Sigmoid colon (tissue), 6 donors: ENCODE measurements at regions not wholly inside any gene's neighbourhood (a gene's known extent, or its start where the extent isn't known, plus 50 kb on each side); places are given as distances from the start of the nearest gene placed in this dataset.

Experiments used
- DNase-seq: peaks from one replicate; pipeline ENCODE4 v3.0.0-alpha.2; 2019
- H3K27ac ChIP-seq, 4 donors: fragments of 200-600 bp; sonication (generic); one replicate each; pipeline ENCODE4 v1.5.1; 2016 to 2019; ENCODE audit warnings: mild to moderate bottlenecking in 1 of 4
- H3K27me3 ChIP-seq, 3 donors: fragments of 200-600 bp; sonication (generic); one replicate each; pipeline ENCODE4 v1.5.1; 2019; ENCODE audit warnings: mild to moderate bottlenecking in 1 of 3
- H3K36me3 ChIP-seq, 4 donors: fragments of 200-600 bp; sonication (generic); one replicate each; pipeline ENCODE4 v1.5.1; 2016 to 2019
- H3K4me1 ChIP-seq, 4 donors: fragments of 200-600 bp; sonication (generic); one replicate each; pipeline ENCODE4 v1.5.1; 2017 to 2019
- H3K4me3 ChIP-seq, 4 donors: fragments of 200-600 bp; sonication (generic); one replicate each; pipeline ENCODE4 v1.5.1; 2017 to 2019; ENCODE audit warnings: mild to moderate bottlenecking in 2 of 4, moderate library complexity in 1 of 4
- H3K9me3 ChIP-seq, 4 donors: fragments of 200-600 bp in 3 of 4; sonication (generic) in 3 of 4; one replicate each; pipeline versions ENCODE4 v1.5.1 to v1.6.1; 2013 to 2019
- EP300 ChIP-seq, 4 donors: sonication (generic); formaldehyde crosslinking; IDR thresholded peaks; one replicate each; pipeline ENCODE4 v1.6.1; 2017; ENCODE audit warnings: antibody characterized with exemption in 4 of 4
- POLR2A ChIP-seq, 2 donors: fragments of 450-650 bp; IDR thresholded peaks; one replicate each; pipeline ENCODE4 v1.6.1; 2016; ENCODE audit warnings: antibody characterized with exemption in 2 of 2, mild to moderate bottlenecking in 2 of 2, moderate library complexity in 2 of 2
- POLR2AphosphoS5 ChIP-seq, 4 donors: sonication (generic); formaldehyde crosslinking; IDR thresholded peaks; one replicate each; pipeline ENCODE4 v1.6.1; 2017; ENCODE audit warnings: antibody characterized with exemption in 4 of 4
- WGBS, 2 donors: extraction: QIAGEN DNeasy Blood & Tissue Kit; methylation state at CpG; one replicate each; pipeline ENCODE4 v1.1.7; 2013; 5-methylcytosine and 5-hydroxymethylcytosine counted together
- intact Hi-C: fragments of 100-400 bp; cut with DNase I; formaldehyde crosslinking; loops from one replicate; pipeline ENCODE4 v1.15.1; 2023
- TF ChIP-seq, protein P1 (sequence below), 4 experiments: fragments of 450-650 bp in 3 of 4; fragments of 200-600 bp in 1 of 4; IDR thresholded peaks; one replicate each; pipeline ENCODE4 v1.5.1; 2016 to 2019; ENCODE audit warnings: antibody characterized with exemption in 4 of 4, mild to moderate bottlenecking in 3 of 4, moderate library complexity in 2 of 4
- donor health status: healthy with polysubstance abuse.
- donor health status: healthy.

DNA sequence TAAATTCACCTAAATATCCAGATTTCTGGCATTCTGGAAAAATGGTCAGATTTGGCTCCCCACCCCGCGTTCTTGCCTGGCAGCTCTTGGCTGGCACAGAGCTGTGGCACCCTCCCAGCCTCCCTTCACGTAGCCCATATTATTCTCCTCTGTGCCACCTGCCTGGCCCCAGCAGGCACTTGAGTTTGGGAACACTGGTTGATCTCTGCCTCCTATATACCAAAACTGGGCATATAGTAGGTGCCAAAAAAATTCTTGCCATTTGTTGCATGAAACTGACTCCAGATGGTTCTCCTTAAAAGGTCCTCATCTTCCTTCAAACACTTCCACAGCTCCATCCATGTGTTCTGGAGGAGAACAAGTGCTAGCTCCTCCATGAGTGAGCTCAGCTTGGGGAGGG lies 167.0 kb downstream of the RPS24 start:
- TF ChIP-seq, protein P1, sequence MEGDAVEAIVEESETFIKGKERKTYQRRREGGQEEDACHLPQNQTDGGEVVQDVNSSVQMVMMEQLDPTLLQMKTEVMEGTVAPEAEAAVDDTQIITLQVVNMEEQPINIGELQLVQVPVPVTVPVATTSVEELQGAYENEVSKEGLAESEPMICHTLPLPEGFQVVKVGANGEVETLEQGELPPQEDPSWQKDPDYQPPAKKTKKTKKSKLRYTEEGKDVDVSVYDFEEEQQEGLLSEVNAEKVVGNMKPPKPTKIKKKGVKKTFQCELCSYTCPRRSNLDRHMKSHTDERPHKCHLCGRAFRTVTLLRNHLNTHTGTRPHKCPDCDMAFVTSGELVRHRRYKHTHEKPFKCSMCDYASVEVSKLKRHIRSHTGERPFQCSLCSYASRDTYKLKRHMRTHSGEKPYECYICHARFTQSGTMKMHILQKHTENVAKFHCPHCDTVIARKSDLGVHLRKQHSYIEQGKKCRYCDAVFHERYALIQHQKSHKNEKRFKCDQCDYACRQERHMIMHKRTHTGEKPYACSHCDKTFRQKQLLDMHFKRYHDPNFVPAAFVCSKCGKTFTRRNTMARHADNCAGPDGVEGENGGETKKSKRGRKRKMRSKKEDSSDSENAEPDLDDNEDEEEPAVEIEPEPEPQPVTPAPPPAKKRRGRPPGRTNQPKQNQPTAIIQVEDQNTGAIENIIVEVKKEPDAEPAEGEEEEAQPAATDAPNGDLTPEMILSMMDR (IDR thresholded peaks at IDR 0.05), result no peak
- TF ChIP-seq POLR2A (IDR thresholded peaks at IDR 0.05) (no peak), POLR2AphosphoS5 (IDR thresholded peaks at IDR 0.05) (no peak), EP300 (IDR thresholded peaks at IDR 0.05) (no peak)
- 91 to 94% methylated on average over 3 of the region's 3 CpGs for WGBS, 2 donors
- intact Hi-C loops, result no loop called here
- H3K9me3 ChIP-seq, result no peaks in the 10 kb centered on the region
- H3K36me3 ChIP-seq, result no peaks in the 10 kb centered on the region
- no peak overlapping the region for H3K4me3 ChIP-seq
- DNase-seq, result no peak
- H3K27me3 ChIP-seq, result no peaks in the 10 kb centered on the region
- H3K27ac ChIP-seq, result no peak overlapping the region
- no peaks in the 10 kb centered on the region for H3K4me1 ChIP-seq

DNA sequence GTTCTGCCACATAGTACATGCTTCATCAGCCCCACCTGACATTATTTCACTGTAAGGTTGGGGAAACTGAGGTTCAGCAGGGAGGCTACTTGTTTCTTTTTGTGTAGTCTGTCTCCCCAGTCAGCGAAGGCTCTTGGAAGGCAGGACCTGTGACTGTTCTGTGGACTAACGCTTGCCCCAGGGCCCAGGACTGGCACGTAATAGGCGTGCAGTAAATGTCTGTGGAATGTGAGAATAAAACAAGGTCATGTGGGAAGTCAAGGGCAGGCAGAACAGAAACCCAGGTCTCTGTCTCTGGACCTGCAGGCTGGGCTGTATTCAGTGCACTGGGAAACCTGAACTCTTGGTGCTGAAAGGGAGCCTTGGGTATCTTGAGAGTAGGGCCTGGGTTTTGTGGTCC lies 168.7 kb downstream of the RPS24 start:
- Histone ChIP-seq H3K4me1 (no peaks in the 10 kb centered on the region), H3K4me3 (no peak overlapping the region), H3K36me3 (no peaks in the 10 kb centered on the region), H3K27me3 (no peaks in the 10 kb centered on the region), H3K27ac (no peak overlapping the region), H3K9me3 (no peaks in the 10 kb centered on the region)
- TF ChIP-seq EP300 (IDR thresholded peaks at IDR 0.05) (no peak), POLR2A (IDR thresholded peaks at IDR 0.05) (no peak), POLR2AphosphoS5 (IDR thresholded peaks at IDR 0.05) (no peak)
- TF ChIP-seq, protein P1 (IDR thresholded peaks at IDR 0.05), result no peak
- intact Hi-C loops, result no loop called here
- 83 to 89% methylated on average over 4 of the region's 4 CpGs for WGBS, 2 donors
- DNase-seq, result no peak

- intact Hi-C loops, result no loop called here
- Histone ChIP-seq H3K27ac (no peak overlapping the region), H3K4me1 (no peaks in the 10 kb centered on the region), H3K9me3 (no peaks in the 10 kb centered on the region), H3K36me3 (no peaks in the 10 kb centered on the region), H3K27me3 (no peaks in the 10 kb centered on the region), H3K4me3 (no peak overlapping the region)
- no peak for TF ChIP-seq POLR2AphosphoS5 (IDR thresholded peaks at IDR 0.05)
- no peak for TF ChIP-seq EP300 (IDR thresholded peaks at IDR 0.05)
- no peak for TF ChIP-seq POLR2A (IDR thresholded peaks at IDR 0.05)
- TF ChIP-seq, protein P1 (IDR thresholded peaks at IDR 0.05), result no peak
- WGBS, 2 donors, result 59 to 64% methylated on average over 9 of the region's 9 CpGs
- no peak for DNase-seq
These were observed 170.5 kb downstream of the RPS24 start for GRCh38 chr10:78203915-78204818.

- WGBS, 2 donors, result 75 to 78% methylated on average over 5 of the region's 5 CpGs
- Histone ChIP-seq H3K9me3 (no peaks in the 10 kb centered on the region), H3K27ac (no peak overlapping the region), H3K4me1 (no peaks in the 10 kb centered on the region), H3K27me3 (no peaks in the 10 kb centered on the region), H3K4me3 (no peak overlapping the region), H3K36me3 (no peaks in the 10 kb centered on the region)
- TF ChIP-seq, protein P1 (IDR thresholded peaks at IDR 0.05), result no peak
- TF ChIP-seq POLR2AphosphoS5 (IDR thresholded peaks at IDR 0.05), result no peak
- no peak for TF ChIP-seq POLR2A (IDR thresholded peaks at IDR 0.05)
- TF ChIP-seq EP300 (IDR thresholded peaks at IDR 0.05), result no peak
- intact Hi-C loops, result no loop called here
- no peak for DNase-seq
These were observed 171.9 kb downstream of the RPS24 start for GRCh38 chr10:78205457-78206016.
